HG02610 (cell line): ENCODE measurements at regions not wholly inside any gene's neighbourhood (a gene's known extent, or its start where the extent isn't known, plus 50 kb on each side); places are given as distances from the start of the nearest gene placed in this dataset.

Source experiments
- ATAC-seq: cut with Tn5 transposase; IDR thresholded peaks from one replicate; pipeline ENCODE4 v1.9.1; 2021; ENCODE audit warnings: mild to moderate bottlenecking, moderate library complexity; ENCODE audit not compliant: unreplicated experiment

DNA sequence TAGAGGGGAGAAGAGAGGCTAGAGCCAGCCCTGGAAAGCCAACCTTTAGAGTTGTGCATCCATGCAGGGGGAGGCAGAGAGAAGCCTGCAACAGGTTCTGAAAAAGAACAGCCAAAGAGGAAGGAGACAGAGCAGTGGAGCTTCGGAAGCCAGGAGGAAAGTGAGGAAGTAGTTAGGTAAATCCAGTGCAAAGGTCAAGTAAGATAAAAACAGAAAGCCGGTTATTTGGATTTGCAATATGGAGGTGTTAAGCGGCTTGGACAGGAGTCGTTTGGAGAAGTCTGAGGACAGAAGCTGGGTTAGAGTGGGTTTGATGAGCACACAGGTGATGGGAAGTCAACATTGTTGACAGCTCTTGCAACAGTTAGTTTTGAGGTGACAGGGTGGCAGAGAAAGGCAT lies 53.5 kb upstream of the FLT1 start:
- ATAC-seq, result no peak

DNA sequence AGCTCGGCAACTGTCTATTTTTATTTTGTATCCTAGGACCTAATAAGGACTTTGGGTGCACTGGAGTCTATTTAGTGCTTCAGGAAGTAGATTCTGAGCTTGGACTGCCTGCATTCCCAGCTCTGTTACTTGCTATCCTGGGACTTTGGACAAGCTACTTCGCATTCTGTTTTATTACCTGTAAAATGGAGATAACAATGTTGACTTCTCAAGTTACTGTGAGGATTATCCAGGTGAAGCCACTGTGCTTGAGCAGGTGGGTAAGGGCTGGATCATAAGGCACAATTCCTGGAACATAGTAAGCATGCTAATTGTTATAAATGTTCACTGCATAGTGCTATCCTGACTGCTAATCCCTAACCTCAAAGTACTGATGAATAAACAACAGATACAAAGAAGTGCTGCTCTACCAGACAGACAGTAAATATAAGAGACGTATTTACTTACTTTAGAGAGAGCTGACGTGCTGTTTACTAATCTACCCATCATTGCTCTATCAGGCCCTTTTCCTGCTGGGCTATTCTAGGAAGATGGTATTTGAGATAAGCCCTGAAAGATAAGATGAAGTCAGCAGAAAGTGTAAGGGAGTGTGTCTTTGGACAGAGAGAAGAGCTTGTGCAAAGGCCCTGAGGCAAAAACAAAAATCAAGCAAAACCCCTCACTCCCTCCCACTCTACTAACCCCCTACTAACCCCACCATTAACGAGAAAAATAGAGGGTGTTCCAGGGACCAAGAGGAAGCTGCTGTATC lies 50.8 kb upstream of the FLT1 start:
- no peak for ATAC-seq
